ENCODE measurements at regions not wholly inside any gene's neighbourhood (a gene's known extent, or its start where the extent isn't known, plus 50 kb on each side); places are given as distances from the start of the nearest gene placed in this dataset.

DNA sequence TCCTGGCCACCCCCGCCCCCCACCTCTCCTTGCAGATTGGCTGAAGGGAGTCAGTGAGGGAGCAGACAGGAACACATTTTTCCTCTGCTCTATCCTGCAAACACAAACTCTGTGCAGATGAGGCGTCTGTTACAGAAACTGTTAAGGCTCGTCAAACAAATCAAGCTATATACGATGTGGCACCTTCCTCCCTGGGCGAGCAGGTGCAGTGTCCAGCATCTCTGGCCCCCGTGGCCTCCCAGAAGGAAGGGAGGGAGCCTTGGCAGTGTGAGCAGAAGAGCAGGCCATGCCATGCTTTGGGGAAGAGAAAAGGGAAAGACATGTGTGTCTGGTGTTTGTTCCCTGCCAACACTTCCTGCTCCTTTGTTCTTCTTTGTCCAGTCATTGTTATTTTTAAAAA, 267.8 kb downstream of the UTP18 start:
- TF ChIP-seq, protein P1, sequence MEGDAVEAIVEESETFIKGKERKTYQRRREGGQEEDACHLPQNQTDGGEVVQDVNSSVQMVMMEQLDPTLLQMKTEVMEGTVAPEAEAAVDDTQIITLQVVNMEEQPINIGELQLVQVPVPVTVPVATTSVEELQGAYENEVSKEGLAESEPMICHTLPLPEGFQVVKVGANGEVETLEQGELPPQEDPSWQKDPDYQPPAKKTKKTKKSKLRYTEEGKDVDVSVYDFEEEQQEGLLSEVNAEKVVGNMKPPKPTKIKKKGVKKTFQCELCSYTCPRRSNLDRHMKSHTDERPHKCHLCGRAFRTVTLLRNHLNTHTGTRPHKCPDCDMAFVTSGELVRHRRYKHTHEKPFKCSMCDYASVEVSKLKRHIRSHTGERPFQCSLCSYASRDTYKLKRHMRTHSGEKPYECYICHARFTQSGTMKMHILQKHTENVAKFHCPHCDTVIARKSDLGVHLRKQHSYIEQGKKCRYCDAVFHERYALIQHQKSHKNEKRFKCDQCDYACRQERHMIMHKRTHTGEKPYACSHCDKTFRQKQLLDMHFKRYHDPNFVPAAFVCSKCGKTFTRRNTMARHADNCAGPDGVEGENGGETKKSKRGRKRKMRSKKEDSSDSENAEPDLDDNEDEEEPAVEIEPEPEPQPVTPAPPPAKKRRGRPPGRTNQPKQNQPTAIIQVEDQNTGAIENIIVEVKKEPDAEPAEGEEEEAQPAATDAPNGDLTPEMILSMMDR (IDR thresholded peaks at IDR 0.05; ENCODE audit: insufficient read depth, low read length, poor library complexity, severe bottlenecking) = no peak
- TF ChIP-seq EZH2phosphoT487 (conservative IDR thresholded peaks at IDR 0.05; ENCODE audit: low read length) = no peak
